HG02981 (cell line): ENCODE measurements at regions not wholly inside any gene's neighbourhood (a gene's known extent, or its start where the extent isn't known, plus 50 kb on each side); places are given as distances from the start of the nearest gene placed in this dataset.
"Not testable (repeated sequence)": the region's sequence is repeated elsewhere in the genome, so short reads cannot be mapped to it uniquely, and the experiment has no call there.

ENCODE experiments used
- ATAC-seq: cut with Tn5 transposase; IDR thresholded peaks from one replicate; pipeline ENCODE4 v1.9.1; 2021; ENCODE audit warnings: mild to moderate bottlenecking, moderate library complexity; ENCODE audit not compliant: unreplicated experiment

DNA sequence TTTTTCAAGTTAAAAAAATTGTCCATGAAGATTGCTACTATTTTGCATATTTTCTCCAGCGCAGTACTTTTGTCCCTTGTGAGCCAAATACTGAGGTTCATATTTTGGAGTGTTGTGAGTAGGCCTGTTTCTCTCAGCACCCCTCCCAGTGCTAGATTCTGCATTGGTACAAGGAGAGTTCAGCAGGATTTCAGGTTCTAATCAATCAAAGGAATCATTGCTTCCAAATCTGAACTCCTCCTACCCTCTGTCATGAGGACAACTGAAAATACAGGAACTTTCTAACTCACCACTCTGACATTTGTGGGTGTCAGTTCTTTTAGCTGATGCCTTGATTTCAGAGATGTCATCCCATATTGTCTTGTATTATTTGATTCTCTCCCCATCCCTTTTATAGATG, 299.9 kb downstream of the FZD1 start:
- ATAC-seq = no peak

DNA sequence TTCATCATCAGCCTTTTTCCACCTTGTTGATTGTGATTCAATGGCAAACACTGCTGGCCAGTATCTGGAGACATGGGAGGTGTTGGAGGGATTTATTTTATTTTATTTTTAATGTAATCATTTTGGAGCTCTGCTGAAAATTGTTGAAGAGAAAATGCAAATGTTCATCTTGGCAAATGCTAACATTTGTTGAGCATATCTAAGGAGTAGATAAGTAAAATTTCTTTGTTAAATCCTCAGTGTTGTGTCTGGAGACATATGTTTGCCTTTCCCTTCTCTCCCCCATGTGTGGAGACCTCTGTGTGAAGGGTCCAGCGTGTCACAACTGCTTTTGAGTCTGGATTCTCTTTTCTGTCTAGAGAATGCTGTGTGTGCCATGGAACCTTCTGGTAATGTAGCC, 300.3 kb downstream of the FZD1 start:
- ATAC-seq = no peak

DNA sequence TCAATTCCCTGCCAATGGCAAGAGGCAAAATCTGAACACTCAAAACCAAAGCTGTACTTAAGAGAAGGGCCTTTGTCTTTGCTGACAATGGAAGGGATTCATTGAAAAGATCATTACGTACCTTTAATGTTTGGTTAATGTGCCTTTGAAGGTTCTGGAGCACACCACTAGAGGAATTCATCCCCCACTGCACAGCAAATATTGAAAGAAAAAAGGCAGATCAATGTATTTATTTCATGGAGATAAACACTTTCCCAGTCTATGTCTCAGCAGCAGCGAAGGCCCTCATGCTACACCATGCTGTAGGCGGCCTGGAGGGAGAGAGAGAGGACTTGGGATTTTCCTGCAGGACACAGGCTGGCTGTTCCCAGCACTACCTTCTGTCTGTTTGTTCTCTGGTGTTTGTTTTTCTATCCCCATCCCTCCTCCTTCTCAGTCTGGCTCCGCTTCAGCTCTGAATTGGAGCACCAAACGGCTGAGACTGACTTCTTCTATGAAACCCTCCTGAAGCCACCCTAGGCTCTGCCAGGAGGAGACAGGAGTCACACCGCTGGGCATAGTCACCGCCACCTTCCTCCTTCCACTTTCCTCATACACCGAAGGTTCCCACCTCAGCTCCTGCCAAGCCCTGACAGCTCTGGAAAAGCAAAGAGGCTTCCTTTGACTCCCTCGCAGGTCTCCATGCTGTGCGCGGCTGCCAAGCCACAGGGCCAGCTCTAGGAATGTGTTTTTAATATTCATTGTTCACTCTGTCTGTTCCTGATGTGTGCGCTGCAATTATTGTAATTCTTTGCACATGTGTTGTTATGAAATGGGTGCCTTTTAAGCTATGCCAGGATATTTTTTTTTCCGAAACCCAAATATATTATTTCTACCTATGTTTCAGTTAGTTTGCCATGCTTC, 301.5 kb downstream of the FZD1 start:
- no peak for ATAC-seq

DNA sequence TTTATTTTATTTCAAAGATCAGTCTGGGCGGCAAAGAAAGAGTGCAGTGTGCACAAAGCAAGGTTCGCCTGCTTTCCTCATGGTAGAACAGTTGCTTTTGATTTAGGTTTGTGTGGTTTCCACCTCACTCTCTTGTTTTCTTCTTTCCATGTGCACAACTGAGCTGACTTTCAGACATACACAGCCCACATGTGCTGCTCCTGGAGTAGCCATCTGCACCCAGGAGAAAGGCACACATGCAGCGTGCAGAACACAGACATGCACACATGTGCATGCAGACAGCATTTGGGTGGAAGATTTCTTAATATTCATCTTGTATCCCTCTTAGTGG, 302.1 kb downstream of the FZD1 start:
- ATAC-seq = no peak

DNA sequence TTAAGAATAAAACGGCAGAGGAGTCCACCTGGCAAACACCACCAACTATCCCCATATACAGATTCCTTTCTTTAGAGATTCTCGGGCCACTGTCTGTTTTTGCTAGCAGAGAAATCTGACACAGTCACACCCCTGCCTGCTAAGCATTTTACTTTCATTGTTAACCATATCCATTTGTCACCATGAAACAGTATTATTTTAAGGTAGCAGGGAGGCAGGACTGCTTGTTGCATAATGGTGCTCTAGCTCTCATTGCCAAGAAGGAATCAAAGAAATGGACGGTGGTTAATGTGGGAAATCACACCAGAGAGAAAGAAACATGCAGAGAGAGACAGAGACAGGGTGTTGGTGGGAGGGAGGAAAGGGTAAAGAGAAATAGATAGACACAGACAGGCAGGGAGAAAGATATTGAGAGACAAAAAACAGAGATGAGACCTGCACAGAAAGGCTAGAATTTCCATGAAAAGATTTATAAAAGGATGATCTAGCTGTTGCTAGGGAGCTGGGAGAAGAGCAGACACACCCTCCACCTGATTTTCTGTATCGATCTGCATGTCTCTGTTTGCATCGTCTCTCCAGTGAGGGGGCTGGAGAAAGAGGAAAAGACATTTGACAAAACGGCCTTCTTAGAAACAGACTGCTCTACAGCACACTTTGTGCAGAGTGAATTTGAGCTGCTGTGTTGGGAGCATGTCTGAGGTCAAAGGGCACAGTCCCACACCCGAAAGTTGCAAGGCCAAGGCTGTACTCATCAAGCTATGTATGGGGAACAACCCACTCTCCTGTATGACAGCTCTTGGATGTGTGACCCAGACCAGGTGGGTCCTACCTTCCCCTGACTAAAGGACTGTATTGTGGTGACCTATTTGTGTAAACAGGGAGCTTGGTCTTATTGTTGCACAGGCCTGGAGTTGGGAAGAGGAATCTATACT, 303.1 kb downstream of the FZD1 start:
- ATAC-seq = no peak

DNA sequence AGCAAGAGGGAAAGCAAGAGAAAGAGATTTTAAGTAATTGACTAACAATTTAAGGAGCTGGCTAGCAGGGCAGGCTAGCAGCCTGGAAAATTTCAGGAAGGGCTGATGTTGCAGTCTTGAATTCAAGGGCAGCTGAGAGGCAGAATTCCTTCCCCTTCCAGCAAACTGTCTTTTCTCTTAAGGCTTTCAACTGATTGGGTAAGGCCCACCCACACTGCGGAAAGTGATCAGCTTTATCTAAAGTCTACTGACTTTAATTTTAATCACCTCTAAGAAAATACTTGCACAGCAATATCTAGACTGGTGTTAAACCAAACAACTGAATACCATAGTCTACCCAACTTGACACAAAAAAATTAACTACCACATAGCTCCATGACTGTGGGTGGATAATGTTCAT, 303.9 kb downstream of the FZD1 start:
- no peak for ATAC-seq

DNA sequence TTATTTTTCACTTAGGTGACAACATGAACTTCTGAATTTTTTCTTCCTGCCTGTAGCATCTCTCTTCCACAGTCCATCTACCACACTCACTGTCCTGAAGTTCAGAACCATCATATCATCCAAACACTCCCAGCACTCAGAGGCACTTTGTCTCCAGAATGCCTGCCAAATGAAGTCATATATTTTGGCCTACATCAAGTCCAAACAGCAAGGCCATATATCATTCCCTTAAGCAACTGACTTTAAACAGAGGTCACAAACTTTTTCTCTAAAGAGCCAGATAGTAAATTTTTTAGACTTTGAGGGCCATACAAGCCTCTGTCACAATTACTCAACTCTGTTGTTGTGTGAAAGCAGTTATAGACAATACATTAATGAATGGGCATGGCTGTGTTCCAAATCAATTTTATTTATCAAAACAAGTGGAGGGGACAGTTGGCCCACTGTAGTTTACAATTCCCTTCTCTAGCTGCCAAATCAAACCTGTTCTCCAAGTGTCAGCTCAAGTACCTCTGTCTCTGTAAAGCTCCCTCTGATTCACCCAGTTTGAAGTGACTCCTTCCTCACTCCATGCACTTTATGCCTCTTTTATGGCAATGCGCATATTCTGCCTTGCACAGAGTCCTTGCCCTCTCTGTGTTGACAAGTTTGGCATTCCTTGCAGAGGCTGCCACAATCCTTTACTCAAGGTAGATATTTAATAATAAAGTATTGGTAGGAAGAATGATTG, 305.7 kb downstream of the FZD1 start:
- no peak for ATAC-seq

DNA sequence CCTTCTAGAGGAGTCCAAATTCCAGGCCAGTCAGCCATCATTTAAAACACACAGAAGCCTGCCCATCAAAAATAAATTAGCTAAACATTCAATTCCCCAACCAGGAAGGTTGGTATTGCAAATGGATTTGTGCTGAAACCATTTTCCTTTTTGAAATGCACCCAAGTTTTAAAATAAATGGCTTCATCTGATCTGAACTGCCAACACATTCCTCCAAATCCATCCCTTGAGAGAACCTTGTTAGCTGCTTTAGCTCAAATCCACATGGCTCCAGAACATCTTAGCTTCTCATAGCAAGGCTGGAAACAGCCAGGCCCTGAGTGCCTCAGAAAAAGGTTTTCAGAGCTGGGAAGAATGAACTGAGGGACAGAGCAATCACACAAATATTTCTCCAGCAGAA, 306.3 kb downstream of the FZD1 start:
- ATAC-seq = no peak

DNA sequence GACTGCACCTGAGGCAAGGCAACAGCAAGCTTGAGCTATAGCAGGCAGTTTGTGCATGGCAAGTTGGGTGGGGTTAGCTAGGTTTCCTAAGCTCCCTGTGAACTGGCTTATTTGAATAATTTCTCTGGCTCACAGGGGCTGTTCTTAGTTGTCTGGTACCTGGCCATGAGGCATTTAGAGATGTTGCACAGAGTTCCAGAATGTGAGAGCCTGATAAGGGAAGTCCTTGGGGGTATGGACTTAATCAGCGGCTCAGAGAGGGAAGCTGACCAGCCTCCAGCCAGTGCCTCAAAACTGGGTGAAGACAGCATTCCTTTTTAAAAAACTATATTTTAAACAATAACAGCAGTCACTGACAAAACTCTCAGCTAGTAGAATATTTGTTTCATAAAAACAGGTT, 307.4 kb downstream of the FZD1 start:
- no peak for ATAC-seq

DNA sequence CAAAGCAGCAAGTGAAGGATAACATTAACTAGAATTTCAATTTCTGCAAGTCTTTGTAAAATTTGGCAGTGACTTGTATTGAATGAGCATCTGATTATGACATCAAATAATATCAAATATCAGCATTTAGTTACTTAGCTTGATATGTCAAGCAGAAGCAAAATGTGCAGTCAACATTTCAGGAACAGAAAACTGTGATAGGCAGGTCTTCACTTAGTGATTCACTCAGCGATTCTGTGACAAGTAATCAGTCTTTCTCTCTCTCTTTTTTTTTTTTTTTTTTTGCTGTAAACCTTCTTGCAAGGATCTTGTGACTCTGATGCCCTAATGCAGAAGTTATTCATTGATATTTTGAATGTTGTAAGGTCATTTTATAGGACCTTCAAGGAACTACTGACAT, 307.1 kb downstream of the MTERF1 start:
- ATAC-seq = no peak

DNA sequence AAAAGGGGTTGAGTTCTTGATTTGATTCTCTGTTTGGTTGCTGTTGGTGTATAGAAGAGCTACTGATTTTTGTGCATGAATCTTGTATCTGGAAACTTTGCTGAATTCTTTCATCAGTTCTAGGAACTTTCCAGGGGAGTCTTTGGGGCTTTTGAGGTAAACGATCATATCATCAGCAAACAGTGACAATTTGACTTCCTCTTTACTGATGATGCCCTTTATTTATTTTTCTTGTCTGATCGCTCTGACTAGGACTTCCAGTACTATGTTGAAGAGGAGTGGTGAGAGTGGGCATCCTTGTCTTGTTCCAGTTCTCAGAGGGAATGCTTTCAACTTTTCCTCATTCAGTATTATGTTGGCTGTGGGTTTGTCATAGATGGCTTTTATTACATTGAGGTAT, 304.0 kb downstream of the MTERF1 start:
- not testable (repeated sequence) for ATAC-seq

DNA sequence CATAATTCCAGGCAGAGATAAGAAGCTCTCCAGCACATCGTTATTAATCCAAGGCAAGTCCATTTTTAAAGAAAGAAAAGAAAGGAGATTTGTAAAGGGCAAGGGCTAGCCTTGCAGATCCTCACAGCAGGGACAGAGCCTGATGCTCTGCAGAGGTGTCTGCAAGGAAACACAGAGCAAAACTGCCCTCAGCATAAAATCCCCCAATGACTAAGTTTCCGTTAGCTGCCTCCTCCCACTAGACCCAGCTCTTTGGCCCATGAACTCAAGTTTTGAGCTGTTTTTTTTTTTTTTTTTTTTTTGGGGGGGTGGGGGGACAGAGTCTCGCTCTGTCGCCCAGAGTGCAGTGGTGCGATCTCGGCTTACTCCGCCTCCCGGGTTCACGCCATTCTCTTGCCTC, 300.7 kb downstream of the MTERF1 start:
- no peak for ATAC-seq

DNA sequence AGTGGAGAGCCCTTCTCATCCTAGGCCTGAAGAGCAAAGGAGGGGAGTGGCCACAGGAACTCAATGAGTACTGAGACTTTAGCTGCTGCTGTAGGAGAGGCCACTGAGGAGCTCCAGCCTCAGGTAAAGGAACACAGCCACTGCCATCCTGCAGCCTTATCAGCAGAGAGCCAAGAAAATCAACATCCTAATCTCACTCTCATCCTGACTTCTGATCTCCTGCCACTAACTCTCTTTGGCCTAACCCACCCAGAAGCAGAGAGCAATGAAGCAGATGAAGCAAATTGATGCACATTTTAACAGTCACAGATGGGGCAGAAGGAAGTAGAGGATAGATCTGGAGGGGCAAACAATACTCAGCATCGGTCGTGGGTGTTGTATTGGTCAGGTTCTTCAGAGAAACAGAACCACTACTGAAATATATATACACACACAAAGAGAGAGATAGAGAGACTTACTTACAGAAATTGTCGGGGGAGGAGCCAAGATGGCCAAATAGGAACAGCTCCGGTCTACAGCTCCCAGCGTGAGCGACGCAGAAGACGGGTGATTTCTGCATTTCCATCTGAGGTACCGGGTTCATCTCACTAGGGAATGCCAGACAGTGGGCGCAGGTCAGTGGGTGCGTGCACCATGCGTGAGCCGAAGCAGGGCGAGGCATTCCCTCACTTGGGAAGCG, 297.6 kb downstream of the MTERF1 start:
- ATAC-seq = no peak

DNA sequence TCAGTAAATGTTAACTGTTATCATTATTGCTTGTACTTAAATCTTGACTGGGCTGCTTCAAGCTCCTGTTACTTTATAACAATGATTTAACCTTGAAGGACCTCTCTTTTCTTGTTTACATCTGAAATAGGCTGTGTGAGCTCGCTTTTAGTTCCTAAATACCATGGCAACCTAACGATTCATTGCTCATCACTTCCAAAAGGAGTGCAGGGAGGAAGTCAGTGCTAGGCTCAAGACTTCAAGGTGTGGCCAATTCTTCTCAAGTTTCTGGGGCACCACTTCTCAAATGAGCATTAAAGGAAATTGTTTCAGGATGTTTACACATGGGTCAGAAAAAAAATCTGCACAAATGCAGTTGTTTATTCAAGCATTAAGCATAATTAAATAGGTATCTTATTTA, 284.2 kb downstream of the MTERF1 start:
- ATAC-seq = no peak

DNA sequence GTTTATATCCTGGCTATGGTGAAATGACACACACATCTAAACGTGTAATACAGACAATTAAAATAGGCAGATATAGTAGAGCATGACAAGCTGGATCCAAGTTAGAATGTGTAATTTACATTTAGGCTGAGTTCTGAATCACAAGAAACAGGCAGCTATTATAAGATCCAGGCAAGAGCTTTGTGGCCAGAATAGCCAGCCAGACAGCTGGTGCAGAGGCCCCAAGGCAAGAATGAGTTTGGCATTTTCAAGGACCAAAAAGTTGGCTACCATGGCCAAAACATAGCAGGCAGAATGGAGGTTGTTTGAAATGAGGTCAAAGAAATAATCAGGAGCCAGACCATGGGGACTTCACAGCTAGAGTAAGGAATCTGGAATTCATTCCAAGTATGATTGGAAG, 281.7 kb downstream of the MTERF1 start:
- no peak for ATAC-seq

DNA sequence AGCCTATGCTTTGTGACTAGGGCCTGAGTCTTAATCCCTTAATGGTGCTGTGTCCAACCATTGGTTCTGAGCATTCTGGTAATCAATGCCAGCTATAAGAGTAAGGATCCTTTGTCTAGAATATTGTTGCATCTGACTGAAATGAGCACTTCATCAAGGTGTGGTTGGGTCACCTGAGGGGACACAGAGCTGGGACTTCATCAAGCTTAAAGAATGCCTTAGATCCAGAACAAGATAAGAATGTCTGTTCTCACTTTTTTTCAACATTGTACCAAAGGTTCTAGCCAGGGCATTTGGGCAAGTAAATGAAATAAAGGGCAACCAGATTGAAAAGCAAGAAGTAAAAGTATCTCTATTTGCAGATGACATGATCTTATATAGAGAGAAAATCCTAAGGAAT, 280.4 kb downstream of the MTERF1 start:
- no peak for ATAC-seq

DNA sequence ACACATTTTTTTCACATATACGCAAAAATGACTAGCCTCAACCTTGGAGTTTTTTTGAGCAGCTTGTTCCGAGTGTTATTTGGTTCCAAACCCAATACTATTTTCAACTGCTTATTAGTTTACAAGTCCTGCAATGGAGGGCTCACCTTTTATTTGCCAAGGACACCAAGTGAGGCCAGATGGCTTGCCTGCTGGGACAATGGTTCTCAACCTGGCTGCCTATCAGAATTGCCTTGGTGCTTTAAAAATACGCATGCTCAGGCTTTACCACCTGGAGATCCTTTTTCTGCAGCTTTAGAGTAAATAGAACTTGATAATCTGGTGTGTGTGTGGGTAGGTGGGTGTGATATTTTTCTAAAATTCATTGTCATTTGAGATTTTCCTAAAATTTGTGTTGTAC, 276.8 kb downstream of the MTERF1 start:
- no peak for ATAC-seq

DNA sequence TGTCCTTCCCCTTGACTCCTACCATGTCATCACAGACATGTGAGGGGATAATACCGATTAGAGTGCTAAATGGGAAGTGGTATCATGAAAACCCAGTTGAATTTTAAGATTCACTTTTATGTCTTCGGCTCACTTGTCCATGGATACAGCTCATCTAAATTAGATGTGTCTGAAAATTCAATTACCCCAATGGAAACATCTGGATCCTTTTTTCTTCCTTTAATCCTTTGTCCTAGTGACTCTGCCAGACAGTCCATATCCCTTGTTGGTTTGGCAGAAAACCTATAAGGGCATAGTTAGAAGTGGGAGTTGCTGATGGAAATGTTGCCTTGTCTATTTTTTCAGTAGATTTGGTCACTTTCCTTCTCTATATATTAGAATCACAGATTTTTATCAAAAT, 271.9 kb downstream of the MTERF1 start:
- no peak for ATAC-seq

DNA sequence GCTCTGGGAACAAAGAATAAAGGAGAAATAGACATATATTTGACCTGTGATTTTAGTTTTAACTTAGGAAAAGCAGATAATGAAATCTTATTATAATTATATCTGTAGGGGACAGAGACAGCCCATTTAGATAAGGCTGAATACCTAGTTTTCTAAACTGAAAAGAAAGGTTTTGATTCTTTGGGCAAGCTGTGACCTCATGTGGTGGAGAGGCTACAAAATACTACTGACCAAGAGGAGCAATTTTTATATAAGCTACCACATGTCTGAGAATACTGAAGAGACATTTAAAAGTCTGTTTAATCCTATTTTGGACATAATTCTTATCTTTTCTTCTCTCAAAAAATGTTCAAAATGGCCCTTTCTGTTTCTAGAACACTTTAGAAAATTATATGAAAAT, 271.0 kb downstream of the MTERF1 start:
- no peak for ATAC-seq

DNA sequence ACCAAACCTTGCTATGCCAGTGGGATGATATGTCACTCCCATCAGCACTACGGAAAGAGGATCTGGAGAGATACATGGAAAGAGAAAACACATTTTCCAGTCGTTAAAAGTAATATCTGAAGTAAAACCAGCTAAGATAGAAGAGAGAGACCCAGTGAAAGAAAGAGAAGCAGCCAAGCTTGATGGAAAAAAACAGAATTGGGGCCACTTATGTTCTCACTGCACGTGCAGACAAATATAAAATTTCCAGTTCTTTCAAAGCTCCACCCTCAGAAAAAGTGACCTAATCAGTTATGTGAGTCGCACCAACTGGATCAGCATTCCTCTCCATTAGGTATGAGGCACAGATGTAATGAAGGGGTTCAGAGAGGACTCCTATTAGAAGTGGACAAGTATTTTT, 266.1 kb downstream of the MTERF1 start:
- ATAC-seq = no peak
